GM23338 (cell line): ENCODE measurements at regions not wholly inside any gene's neighbourhood (a gene's known extent, or its start where the extent isn't known, plus 50 kb on each side); places are given as distances from the start of the nearest gene placed in this dataset.

Experiments
- ATAC-seq: fragments of 200-7000 bp; cut with Tn5 transposase; 3 replicates; pipeline ENCODE4 v1.9.1; 2020
- DNase-seq: peaks from one replicate; pipeline ENCODE4 v3.0.0-alpha.2; 2015; ENCODE audit warnings: low spot score
- H2AFZ ChIP-seq: fragments of 200-600 bp; sonication (generic); 2 replicates; pipeline ENCODE4 v1.8.0; 2016; ENCODE audit warnings: antibody characterized with exemption, mild to moderate bottlenecking, moderate library complexity
- H3F3A ChIP-seq: fragments of 200-600 bp; sonication (generic); replicated peaks from 2 replicates; pipeline ENCODE4 v1.8.0; 2017; ENCODE audit warnings: antibody characterized with exemption, mixed run types, low read depth
- H3K27ac ChIP-seq: fragments of 200-600 bp; sonication (generic); 2 replicates; pipeline ENCODE4 v1.6.1; 2016; ENCODE audit warnings: low read depth
- H3K27me3 ChIP-seq: fragments of 200-600 bp; sonication (generic); 2 replicates; pipeline ENCODE4 v1.8.0; 2016; ENCODE audit warnings: mild to moderate bottlenecking, mixed run types, moderate library complexity; ENCODE audit not compliant: insufficient read depth
- H3K36me3 ChIP-seq: fragments of 200-600 bp; sonication (generic); 2 replicates; pipeline ENCODE4 v1.8.0; 2016; ENCODE audit warnings: mild to moderate bottlenecking; ENCODE audit not compliant: insufficient read depth
- H3K4me1 ChIP-seq: fragments of 200-600 bp; sonication (generic); 2 replicates; pipeline ENCODE4 v1.8.0; 2016; ENCODE audit warnings: mild to moderate bottlenecking, moderate library complexity; ENCODE audit not compliant: insufficient read depth
- H3K4me2 ChIP-seq: fragments of 200-600 bp; sonication (generic); 2 replicates; pipeline ENCODE4 v1.7.1; 2017; ENCODE audit warnings: mixed run types
- H3K4me3 ChIP-seq: fragments of 200-600 bp; sonication (generic); 2 replicates; pipeline ENCODE4 v1.6.1; 2016; ENCODE audit warnings: mixed run types
- H3K79me2 ChIP-seq: fragments of 200-600 bp; sonication (generic); replicated peaks from 2 replicates; pipeline ENCODE4 v1.8.0; 2017; ENCODE audit warnings: mild to moderate bottlenecking; ENCODE audit not compliant: insufficient read depth
- H3K9me2 ChIP-seq: fragments of 200-600 bp; sonication (generic); 2 replicates; pipeline ENCODE4 v1.8.0; 2017; ENCODE audit not compliant: insufficient read depth
- H4K20me1 ChIP-seq: fragments of 200-600 bp; sonication (generic); replicated peaks from 2 replicates; pipeline ENCODE4 v1.8.0; 2017; ENCODE audit warnings: mild to moderate bottlenecking; ENCODE audit not compliant: insufficient read depth
- H3K27ac Mint-ChIP-seq: 2 replicates; pipeline ENCODE4 v1.8.0; 2020; ENCODE audit warnings: inconsistent platforms, mild to moderate bottlenecking, moderate library complexity, mixed read lengths
- H3K27me3 Mint-ChIP-seq: 3 replicates; pipeline ENCODE4 v1.8.0; 2022; ENCODE audit warnings: low read depth, mild to moderate bottlenecking, moderate library complexity, mixed read lengths, inconsistent platforms; ENCODE audit not compliant: insufficient read depth, poor library complexity
- H3K36me3 Mint-ChIP-seq: 3 replicates; pipeline ENCODE4 v1.8.0; 2021; ENCODE audit warnings: low read depth, mild to moderate bottlenecking, inconsistent platforms, moderate library complexity, mixed read lengths
- H3K4me1 Mint-ChIP-seq: 3 replicates; pipeline ENCODE4 v1.8.0; 2020; ENCODE audit warnings: mild to moderate bottlenecking, inconsistent platforms, mixed read lengths
- H3K4me3 Mint-ChIP-seq: 3 replicates; pipeline ENCODE4 v1.8.0; 2021; ENCODE audit warnings: moderate library complexity, mild to moderate bottlenecking, inconsistent platforms, mixed read lengths
- H3K9me3 Mint-ChIP-seq: 3 replicates; pipeline ENCODE4 v1.8.0; 2020; ENCODE audit warnings: moderate library complexity, mild to moderate bottlenecking, inconsistent platforms, mixed read lengths
- ZNF114 ChIP-seq: fragments of 250-450 bp; sonication (Bioruptor Pico); IDR thresholded peaks from 2 replicates; pipeline ENCODE4 v1.5.0; 2020; ENCODE audit warnings: mild to moderate bottlenecking, moderate library complexity
- TF ChIP-seq, protein P1 (sequence below): fragments of 250-450 bp; sonication (Bioruptor Pico); IDR thresholded peaks from 2 replicates; pipeline ENCODE4 v1.5.0; 2020; ENCODE audit warnings: mild to moderate bottlenecking, moderate library complexity
- TF ChIP-seq, protein P2 (sequence below), 2 experiments: fragments of 200-600 bp in 1 of 2; sonication (generic) in 1 of 2; conservative IDR thresholded peaks; 2 replicates each; pipeline versions ENCODE4 v1.5.1 to v1.6.1; 2016 to 2017; ENCODE audit warnings: antibody characterized with exemption in 2 of 2, low read depth in 2 of 2, mild to moderate bottlenecking in 2 of 2, moderate library complexity in 1 of 2

DNA sequence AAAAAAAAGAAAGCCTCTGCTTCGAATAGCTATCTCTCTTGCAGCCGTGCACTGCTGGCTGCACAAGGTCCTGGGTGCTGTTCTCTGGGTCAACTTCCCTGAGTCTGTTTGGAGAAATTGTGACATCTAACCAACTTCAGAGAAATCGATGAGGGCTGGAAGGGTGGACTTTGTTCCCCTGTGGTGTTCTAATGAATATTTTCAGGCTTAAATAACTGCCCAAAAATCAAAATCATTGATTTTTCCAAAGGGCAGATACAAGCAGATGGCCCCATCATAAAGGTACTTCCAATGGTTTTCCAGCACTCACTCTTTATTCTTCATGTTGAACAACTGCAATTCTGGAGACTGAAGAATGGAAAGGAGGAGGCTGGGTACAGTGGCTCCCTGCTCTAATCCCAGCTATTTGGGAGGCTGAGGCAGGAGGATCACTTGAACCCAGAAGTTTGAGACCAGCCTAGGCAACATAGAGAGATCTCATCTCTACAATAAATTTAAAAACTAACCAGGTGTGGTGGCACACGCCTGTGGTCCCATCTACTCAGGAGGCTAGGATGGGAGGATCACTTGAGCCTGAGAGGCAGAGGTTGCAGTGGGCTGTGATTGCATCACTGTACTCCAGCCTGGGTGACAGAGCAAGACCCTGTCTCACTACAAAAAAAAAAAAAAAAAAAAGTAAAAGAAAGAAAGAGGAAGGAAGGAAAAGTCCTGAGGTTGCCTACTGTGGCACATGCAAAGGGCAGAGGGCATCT, 59.1 kb downstream of the FOXA2 start (continued):
- TF ChIP-seq, protein P1, sequence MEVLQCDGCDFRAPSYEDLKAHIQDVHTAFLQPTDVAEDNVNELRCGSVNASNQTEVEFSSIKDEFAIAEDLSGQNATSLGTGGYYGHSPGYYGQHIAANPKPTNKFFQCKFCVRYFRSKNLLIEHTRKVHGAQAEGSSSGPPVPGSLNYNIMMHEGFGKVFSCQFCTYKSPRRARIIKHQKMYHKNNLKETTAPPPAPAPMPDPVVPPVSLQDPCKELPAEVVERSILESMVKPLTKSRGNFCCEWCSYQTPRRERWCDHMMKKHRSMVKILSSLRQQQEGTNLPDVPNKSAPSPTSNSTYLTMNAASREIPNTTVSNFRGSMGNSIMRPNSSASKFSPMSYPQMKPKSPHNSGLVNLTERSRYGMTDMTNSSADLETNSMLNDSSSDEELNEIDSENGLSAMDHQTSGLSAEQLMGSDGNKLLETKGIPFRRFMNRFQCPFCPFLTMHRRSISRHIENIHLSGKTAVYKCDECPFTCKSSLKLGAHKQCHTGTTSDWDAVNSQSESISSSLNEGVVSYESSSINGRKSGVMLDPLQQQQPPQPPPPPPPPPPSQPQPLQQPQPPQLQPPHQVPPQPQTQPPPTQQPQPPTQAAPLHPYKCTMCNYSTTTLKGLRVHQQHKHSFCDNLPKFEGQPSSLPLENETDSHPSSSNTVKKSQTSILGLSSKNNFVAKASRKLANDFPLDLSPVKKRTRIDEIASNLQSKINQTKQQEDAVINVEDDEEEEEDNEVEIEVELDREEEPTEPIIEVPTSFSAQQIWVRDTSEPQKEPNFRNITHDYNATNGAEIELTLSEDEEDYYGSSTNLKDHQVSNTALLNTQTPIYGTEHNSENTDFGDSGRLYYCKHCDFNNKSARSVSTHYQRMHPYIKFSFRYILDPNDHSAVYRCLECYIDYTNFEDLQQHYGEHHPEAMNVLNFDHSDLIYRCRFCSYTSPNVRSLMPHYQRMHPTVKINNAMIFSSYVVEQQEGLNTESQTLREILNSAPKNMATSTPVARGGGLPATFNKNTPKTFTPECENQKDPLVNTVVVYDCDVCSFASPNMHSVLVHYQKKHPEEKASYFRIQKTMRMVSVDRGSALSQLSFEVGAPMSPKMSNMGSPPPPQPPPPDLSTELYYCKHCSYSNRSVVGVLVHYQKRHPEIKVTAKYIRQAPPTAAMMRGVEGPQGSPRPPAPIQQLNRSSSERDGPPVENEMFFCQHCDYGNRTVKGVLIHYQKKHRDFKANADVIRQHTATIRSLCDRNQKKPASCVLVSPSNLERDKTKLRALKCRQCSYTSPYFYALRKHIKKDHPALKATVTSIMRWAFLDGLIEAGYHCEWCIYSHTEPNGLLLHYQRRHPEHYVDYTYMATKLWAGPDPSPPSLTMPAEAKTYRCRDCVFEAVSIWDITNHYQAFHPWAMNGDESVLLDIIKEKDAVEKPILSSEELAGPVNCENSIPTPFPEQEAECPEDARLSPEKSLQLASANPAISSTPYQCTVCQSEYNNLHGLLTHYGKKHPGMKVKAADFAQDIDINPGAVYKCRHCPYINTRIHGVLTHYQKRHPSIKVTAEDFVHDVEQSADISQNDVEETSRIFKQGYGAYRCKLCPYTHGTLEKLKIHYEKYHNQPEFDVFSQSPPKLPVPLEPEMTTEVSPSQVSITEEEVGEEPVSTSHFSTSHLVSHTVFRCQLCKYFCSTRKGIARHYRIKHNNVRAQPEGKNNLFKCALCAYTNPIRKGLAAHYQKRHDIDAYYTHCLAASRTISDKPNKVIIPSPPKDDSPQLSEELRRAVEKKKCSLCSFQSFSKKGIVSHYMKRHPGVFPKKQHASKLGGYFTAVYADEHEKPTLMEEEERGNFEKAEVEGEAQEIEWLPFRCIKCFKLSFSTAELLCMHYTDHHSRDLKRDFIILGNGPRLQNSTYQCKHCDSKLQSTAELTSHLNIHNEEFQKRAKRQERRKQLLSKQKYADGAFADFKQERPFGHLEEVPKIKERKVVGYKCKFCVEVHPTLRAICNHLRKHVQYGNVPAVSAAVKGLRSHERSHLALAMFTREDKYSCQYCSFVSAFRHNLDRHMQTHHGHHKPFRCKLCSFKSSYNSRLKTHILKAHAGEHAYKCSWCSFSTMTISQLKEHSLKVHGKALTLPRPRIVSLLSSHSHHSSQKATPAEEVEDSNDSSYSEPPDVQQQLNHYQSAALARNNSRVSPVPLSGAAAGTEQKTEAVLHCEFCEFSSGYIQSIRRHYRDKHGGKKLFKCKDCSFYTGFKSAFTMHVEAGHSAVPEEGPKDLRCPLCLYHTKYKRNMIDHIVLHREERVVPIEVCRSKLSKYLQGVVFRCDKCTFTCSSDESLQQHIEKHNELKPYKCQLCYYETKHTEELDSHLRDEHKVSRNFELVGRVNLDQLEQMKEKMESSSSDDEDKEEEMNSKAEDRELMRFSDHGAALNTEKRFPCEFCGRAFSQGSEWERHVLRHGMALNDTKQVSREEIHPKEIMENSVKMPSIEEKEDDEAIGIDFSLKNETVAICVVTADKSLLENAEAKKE (CRISPR knock-in tag): no peak
- TF ChIP-seq, protein P2, sequence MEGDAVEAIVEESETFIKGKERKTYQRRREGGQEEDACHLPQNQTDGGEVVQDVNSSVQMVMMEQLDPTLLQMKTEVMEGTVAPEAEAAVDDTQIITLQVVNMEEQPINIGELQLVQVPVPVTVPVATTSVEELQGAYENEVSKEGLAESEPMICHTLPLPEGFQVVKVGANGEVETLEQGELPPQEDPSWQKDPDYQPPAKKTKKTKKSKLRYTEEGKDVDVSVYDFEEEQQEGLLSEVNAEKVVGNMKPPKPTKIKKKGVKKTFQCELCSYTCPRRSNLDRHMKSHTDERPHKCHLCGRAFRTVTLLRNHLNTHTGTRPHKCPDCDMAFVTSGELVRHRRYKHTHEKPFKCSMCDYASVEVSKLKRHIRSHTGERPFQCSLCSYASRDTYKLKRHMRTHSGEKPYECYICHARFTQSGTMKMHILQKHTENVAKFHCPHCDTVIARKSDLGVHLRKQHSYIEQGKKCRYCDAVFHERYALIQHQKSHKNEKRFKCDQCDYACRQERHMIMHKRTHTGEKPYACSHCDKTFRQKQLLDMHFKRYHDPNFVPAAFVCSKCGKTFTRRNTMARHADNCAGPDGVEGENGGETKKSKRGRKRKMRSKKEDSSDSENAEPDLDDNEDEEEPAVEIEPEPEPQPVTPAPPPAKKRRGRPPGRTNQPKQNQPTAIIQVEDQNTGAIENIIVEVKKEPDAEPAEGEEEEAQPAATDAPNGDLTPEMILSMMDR (conservative IDR thresholded peaks at IDR 0.05; ENCODE audit: low read depth in 2 of 2): no peak

DNA sequence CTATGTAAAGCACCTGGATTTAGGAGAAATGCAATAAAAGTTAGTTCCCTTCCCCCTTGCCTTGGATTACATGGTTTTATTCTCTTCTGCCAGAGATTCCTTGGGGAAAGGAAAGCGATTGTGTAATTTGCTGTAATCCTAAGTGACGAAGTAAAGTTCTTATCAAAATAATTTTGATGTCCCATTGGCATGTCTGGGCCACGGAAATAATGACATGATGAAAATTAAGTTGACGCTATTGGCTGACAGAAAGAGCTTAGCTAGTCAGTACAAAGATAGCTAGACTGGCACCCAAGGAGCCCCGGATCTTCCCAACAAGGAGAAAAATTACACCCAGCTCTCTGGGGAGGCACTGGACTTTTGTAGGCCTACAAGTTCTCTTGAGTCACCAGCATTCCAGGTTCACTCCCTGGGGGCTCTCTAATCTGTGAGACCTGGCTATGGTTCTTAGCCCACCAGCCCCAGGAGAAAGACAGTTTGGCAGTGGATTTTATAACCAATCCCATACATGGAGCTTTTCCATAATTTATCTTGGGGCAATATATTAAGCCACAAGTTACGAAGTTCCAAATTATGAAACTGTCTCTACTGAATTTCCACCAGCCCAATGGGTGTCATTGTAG, 59.9 kb downstream of the FOXA2 start:
- no peaks in the 10 kb centered on the region for H3K79me2 ChIP-seq
- H3K27ac Mint-ChIP-seq: no peak overlapping the region
- no peaks in the 10 kb centered on the region for H3K27me3 ChIP-seq
- no peak overlapping the region for H3K4me2 ChIP-seq
- DNase-seq (no peak), ATAC-seq (no peak)
- peaks cover 4% of the 10 kb centered on the region for H3K27me3 Mint-ChIP-seq
- H3K9me2 ChIP-seq: no peaks in the 10 kb centered on the region
- H3K36me3 ChIP-seq: no peaks in the 10 kb centered on the region
- H3K4me1 Mint-ChIP-seq: peaks cover 7% of the 10 kb centered on the region
- H3K36me3 Mint-ChIP-seq: no peaks in the 10 kb centered on the region
- no peak overlapping the region for H3K4me3 ChIP-seq
- no peaks in the 10 kb centered on the region for H3F3A ChIP-seq
- no peak overlapping the region for H2AFZ ChIP-seq
- no peaks in the 10 kb centered on the region for H4K20me1 ChIP-seq
- no peaks in the 10 kb centered on the region; the same call in 2 of the 3 replicates for H3K9me3 Mint-ChIP-seq
- no peak overlapping the region for H3K27ac ChIP-seq
- no peak overlapping the region for H3K4me3 Mint-ChIP-seq
- peaks cover 8% of the 10 kb centered on the region for H3K4me1 ChIP-seq
- TF ChIP-seq ZNF114 (CRISPR knock-in tag): no peak
